AG08395 (cell line): ENCODE measurements at regions not wholly inside any gene's neighbourhood (a gene's known extent, or its start where the extent isn't known, plus 50 kb on each side); places are given as distances from the start of the nearest gene placed in this dataset.
"Not testable (repeated sequence)": the region's sequence is repeated elsewhere in the genome, so short reads cannot be mapped to it uniquely, and the experiment has no call there.

ENCODE experiments used
- DNase-seq: peaks from one replicate; pipeline ENCODE4 v3.0.0; 2012; ENCODE audit warnings: mixed read lengths, low spot score

DNA sequence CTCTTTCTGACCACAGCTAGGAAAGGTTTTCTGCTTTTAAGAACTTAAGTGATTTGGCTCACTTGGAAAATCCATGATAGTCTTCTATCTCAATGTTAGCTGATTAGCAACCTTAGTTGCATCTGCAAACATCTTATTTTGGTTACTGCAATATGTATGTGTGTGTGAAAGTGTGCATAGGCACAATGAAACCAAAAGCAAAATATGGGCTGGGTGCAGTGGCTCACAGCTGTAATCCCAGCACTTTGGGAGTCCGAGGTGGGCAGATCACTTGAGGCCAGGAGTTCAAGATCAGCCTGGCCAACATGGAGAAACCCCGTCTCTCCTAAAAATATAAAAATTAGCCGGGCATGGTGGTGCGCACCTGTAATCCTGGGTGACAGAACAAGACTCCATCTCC, 246.9 kb upstream of the NCAM1 start:
- not testable (repeated sequence) for DNase-seq

GRCh38 chr11:112715056-112715455, 246.2 kb upstream of the NCAM1 start:
- no peak for DNase-seq

- DNase-seq: no peak
Observed at GRCh38 chr11:112718483-112718882, 242.7 kb upstream of the NCAM1 start.

DNA sequence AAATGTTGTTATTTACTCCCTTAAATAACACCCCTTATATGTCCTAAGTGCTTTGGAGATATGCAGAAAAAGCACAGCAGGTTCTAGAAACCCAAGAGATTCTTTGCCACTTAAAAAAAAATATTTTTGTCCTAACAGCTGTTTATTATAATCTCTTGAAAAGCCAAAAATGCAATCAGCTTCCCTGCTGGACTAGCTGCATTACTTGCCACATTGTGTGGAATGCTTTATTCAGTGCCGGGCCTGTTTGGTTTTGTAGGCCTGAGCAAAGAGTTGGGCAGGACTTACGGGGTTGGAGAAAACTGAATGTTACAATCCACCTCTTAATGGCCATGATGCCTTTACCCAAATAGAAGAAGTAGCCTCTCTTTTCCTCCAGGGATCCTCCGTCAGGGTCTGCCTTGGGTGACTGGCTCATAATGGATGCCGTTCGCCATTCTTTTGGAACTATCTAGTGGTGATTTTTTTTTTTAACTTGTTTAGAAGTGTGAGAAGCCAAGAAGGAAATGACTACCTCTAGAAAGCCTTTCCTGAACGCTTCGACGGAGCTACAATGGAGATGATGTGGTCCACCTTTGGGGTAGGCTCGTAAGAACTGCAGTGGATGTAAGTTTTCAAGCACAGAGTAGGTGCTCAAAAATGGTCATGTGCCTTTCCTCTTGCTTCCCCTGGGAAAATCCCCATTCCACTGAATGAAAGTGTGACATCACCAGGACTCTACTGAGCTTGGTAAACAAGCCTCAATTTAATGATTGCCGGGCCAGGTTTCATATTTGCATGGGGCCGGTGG, 241.3 kb upstream of the NCAM1 start:
- no peak for DNase-seq

DNA sequence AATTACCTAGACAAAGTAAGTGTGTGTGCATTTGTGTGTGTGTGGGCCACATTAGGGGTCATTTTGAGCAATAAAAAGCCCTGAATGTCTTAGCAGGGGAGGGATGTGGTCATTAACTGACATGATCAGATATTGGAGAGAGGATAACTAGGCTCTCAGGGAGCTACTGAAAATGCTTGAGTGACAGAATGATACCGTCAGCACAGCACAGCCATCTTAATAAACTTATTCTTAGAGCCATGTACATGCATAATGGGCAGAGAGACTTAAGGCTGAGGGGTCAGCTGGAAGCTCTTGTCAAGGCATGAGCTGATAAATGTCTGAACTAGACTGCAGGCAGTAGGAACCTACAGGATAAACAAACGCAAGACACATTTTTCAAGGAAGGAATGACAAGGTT, 239.1 kb upstream of the NCAM1 start:
- no peak for DNase-seq

DNA sequence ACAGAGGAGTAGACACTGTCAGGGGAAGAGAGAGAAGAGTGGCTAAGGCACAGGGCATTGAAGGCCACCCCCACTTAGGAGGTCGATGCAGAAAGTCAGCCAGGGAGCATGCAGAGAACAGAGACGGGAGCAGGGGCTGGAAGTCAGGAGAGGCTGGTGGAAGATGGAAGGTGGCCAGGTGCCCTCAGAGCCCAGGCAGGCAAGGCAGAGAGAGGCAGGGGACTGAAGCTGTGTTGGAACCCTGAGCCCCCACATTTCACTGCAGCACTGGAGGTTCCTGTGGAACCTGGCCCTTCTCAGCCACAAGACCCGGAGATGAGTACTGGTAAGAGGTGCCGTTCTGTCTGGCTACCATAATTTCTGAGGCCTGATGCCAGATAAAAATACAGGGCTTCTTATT, 238.3 kb upstream of the NCAM1 start:
- DNase-seq: no peak

DNA sequence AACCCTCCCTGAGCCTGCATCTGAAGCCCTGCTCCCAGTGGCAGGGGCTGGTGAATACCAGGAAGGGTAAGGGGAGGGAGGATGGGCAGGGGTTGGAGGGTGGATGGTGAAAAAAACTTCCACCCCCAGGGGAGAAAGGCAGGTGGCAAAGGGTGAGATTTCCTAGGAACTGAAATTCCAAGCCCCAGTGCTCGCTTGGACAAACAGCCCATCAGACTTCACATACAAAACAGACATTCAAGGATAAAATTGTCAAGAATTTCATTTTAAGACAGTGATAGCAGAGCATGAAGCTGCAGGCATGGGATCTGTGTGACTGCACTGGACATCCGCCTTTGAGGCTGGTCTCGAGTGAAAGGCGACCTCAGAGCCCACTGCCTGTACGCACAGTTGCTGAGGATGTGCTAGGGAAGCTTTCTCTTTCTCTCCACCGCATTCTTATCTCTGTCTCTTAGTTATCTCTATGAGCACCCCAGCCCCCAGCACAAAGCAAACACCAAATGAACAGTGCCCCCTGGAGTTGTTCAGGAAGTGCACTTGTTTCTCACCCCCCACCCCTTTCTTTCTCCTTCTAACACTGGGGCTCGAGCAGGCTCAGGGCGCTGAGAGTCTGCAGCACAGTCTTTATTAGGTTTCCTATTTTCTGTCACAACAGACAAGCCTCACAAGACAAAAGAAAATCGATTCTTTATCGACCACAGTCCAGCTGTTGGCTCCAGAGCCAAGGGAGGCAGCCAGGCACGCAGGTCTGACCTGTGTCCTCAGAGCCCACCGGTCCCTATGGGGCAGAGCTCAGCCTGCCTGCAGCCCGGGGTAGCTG, 237.3 kb upstream of the NCAM1 start:
- DNase-seq: no peak

GRCh38 chr11:112724496-112724790, 236.8 kb upstream of the NCAM1 start:
- no peak for DNase-seq

DNA sequence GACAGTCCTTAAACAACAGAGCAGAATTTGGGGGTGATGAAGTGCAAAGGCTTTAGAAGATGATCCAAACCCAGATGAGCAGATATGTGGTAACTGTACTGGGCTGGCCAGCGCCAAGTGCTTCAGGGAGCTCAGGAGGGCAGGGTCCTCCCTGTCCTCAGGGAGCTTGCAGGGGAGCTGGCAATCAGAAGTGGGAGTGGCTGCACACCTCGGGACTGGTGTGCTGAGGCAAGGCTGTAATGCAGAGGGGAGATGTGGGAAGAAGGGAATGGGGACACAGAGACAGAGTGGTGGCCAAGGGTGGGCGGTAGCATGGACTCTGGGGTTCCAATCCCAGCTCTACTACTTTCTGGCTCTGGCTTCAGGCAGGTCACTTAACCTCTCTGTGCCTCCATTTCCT, 235.6 kb upstream of the NCAM1 start:
- DNase-seq: no peak

- no peak for DNase-seq
Observed at GRCh38 chr11:112727341-112727841, 233.8 kb upstream of the NCAM1 start.

- no peak for DNase-seq
Observed at GRCh38 chr11:112728288-112728687, 232.9 kb upstream of the NCAM1 start.

GRCh38 chr11:112728716-112729115, 232.5 kb upstream of the NCAM1 start:
- no peak for DNase-seq

DNA sequence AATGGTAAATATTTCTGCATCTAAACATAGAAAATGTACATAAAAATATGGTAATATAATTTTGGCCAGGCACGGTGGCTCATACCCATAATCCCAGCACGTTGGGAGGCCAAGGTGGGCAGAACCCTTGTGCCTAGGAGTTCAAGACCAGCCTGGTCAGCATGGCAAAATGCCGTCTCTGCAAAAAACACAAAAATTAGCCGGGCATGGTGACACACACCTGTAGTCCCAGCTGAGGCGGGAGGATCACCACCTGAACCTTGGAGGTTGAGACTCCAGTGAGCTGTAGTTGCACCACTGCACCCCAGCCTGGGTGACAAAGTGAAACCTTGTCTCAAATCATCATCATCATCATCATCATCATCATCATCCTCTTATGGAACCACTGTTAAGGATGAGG, 230.6 kb upstream of the NCAM1 start:
- DNase-seq: no peak

GRCh38 chr11:112731538-112731937, 229.7 kb upstream of the NCAM1 start:
- DNase-seq: no peak

DNA sequence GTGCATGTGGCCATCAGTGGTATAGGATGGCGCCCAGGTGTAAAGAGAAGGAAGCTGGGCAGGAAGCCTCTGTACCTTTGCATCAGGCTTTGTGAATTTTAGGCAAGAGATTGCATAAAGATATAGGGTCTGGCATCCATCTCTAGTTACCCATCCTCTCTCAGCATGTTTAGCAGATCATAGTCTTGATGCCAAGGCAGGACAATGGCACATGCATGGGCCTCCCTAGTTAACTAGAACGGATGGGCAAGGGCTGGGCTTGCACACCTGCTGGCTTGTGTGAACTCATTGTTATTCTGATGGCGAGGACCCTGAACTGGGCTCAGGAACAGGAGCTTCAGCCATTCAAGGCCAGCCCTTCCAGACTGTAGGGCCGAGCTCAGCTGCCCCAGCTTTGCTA, 229.2 kb upstream of the NCAM1 start:
- no peak for DNase-seq

DNA sequence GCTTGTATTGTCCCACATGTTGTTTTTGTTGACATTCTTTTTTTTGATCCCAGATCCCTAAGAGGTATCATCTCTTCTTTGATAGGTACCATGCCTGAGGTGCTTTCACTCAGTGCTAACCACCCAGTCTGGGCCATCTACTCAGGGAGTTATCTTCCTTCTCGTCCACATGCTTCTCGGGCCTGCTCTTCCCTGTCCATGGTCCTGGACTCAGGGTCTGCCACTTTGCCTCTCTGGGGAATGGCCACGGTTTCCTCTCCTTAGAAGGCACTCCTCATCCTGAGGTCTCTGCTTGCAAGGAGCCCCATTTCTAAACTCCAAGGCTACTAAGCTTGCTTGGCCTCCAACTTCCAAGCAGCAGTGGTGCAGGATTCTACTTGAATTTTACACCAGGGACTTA, 227.0 kb upstream of the NCAM1 start:
- peak; percentile 63 for DNase-seq

DNA sequence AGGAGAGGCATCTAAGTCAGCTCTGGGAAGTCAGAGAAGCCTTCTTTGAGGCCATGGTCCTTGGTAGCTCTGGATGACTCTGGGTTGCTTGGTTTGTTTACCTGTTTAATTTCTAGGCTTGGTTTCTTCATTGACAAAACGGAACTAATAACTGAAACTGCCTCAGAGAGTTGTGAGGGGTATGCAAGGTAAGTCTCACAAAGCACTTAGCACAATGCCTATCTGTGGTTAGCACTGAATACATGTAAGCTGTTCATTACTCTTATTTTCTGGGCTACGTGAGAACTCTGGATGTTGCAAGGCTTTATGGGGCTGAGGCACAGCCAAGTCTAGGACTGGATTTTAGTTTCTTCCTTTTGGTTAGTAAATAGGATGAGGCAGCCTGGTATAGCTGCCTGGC, 225.8 kb upstream of the NCAM1 start:
- DNase-seq: no peak

DNA sequence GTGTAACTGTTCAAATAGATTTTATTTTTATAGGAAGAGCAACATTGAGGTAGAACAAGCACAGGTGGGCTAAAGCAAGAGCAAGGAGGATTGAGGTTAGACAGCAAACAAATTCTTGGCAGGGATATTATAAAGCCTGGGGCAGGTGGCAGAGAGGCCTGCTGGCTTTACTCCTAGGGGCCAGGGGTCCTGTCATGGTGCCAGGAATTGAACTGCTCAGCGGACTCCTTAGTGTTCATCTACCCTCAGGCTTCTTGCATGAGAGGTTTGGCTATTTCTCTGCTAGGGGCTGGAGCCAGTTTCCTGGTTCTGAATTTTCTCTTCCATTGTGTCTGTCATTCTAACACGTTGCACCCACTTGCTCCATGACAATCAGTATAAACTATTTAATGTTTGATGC, 217.2 kb upstream of the NCAM1 start:
- DNase-seq: no peak

DNA sequence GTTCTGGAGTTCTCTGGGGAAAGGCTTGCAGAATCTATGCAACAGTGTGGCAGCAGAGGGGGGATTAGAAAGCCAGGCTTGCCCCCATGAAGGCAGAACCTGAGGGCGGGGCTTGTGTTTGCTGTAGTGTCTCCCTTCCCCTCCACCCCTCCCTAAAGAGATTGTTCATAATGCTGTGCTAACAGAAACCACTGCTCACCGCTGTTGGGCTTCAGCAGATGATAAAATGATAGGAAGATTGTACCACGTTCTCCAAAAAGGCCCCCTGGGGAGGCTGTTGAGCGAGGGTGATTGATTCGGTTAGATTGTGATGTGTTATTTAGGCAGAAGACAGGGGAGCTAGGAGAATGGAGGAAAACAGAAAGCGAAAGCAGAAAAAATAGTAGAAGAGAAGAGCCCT, 215.2 kb upstream of the NCAM1 start:
- DNase-seq: no peak

DNA sequence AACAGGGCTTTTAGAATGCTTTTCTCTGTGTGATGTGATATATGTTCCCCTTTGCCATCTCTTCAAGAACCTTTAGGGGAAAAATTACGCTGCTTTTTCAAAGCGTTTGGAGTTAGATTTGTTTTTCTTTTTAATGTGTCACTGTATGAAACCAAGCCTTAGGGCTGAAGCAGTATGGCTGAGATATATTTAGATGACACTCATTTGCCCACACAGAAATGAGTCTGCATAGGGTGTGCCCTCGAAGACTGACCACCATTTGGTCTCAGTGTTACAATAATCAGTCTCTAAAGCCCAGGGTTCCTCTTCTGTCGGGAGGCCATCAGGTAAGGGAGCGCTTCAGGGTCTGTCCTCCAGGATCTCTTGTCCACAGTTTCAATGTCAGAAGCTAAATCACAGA, 213.0 kb upstream of the NCAM1 start:
- no peak for DNase-seq

DNA sequence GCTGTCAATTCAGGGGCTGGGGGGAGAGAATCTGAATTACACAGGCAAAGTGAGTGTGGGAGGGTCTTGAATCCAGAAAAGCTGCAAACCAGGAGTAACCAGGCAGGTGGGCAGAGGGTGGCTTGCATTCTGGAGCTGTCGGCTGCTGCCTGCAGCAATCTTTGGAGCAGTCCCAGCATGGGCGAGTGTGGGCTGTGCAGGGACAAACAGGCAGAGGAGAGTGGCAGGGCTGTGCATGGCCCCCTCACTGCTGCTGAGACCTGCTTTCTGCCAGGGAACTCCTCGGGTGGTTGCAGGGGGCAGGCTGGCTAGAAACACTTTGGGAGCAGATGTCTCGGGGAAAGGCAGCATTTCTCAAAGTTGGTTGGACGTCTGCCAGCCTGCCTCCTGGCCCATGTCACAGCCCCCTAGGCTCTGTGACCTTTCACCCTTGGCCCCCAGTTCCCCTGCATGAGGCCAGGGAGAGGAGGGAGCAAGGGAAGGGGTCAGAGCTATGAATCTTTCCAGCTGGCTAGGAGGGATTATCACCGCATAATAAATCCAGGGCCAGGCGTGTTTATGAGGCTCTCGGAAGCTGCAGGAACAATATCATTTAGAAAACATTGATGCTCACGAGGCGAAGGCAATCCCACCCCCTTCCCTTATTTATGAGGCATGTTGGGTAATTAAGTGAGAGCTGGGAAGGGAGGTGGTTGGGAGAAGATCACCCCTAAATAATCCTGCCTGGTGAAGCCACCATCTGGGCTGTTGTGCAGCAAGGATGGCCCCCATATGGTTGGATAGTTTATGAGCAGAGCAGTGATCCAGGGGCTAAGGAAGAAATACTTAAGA, 212.3 kb upstream of the NCAM1 start:
- DNase-seq: no peak

DNA sequence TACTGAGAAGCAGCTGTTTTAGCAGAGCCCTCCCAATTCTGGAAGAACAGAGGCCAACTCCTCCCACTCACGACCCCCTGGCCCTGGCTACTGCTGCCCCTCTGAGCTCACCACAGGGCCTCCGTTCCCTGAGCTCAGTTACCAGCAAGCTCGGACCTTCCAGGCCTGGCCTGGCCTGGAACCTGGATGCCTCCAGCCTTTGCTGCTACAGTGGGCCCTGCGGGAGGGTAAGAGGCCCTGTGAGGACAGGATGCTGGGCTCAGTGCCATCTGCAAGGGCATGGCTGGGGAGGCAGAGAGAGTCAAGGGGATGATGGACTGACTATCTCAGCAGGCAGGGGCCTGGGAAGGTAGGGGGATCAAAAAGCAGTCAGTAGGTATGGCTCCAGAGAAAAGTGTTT, 209.9 kb upstream of the NCAM1 start:
- no peak for DNase-seq

GRCh38 chr11:112751772-112752171, 209.4 kb upstream of the NCAM1 start:
- no peak for DNase-seq
